HG02798 (cell line): ENCODE measurements at regions not wholly inside any gene's neighbourhood (a gene's known extent, or its start where the extent isn't known, plus 50 kb on each side); places are given as distances from the start of the nearest gene placed in this dataset.
A peak's percentile ranks its signal among the peaks of the same experiment; 100 is the strongest.
"Not testable (repeated sequence)": the region's sequence is repeated elsewhere in the genome, so short reads cannot be mapped to it uniquely, and the experiment has no call there.

ENCODE experiments used
- ATAC-seq: cut with Tn5 transposase; IDR thresholded peaks from one replicate; pipeline ENCODE4 v1.9.1; 2021; ENCODE audit warnings: mild to moderate bottlenecking; ENCODE audit not compliant: unreplicated experiment, poor library complexity

DNA sequence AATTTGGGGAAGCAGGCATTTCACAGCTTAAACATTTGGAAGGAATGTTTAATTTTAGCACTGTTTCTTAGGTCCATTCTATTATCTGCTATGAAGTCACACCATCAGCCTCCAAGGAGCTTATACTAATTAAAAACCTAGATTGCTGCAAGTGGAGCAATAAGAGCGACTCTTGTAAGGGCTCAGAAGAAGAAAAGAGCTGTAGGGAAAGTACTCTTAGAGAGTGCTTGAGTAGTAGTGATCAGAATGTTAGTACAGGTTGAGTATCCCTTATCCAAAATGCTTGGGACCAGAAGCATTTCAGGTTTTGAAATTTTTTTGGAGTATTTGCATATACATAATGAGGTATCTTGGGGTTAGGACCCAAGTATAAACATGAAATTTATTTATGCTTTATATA is 285.3 kb downstream of the UBE3D start:
- ATAC-seq = no peak

DNA sequence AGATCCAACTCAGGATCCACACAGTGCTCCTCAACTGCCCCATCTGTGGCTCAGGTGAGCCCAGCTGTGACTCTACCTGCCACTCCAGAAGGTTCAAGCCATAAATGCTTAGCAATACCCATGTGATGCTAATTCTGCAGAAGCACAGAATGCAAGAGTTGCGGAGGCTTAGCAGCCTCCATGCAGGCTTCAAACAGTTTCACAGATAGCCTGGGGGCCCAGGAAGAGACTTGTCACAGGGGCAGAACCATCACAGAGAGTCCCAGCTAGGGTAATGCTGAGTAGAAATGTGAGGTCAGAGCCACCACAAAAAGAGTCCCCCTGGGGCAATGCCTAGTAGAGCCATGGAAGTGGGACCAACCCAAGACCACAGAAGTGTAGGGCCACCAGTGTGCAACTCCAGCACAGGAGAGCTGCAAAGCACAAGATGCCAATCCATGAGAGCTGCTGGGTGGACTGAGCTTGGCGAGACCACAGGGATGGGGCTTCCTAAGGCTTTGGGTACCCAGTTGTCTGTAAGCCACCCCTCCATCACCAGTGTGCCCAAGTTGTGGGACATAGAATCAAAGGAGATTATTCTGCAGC is 283.9 kb downstream of the UBE3D start:
- ATAC-seq = no peak

DNA sequence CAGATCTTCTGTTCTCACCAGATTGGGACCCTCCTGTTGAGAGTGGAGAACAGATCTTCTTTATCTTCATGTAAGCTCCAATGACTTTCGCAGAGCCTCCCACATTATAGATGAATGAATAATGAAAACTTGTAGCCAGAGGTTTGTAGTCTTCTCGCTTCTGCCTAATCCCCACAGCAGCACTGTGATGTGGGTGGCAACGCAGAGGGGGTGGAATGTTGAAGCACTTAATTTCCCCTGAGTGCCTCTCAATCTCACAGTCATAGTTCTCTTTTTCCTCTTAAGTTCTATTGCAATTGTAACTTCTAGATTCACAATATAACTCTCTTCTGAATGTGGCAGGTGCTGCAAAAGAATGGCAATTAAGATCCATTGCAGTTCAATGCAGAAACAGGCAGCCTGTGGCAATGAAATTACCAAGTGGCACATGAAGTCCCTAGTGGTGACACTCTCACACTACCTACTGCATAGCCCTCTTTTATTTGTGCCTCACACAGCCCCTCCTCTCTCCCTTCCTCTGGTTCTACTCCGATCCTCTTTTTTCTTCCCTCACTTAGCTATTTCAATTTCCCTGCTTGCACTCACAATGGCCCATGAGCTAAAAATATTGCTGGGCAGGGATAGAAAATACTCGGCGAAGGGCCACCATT is 281.9 kb downstream of the UBE3D start:
- peak; percentile 58 for ATAC-seq

DNA sequence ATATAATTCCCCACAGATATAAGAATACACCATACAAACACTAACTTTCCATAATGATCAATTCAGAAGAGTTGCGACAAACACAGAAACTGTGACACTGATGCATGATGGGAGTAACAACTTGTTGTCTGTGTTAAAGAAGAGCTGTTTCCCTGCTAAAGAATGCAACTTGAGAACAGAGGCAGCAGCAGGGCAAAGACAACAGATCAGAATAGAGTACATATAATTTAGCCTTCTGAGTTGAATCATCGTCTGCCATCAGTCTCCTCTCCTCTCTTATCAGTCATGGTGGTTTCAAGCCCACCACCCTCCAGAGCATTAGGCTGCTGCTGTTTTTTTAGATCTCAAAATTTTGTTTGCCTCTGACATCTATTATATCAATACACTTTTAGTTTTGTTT is 280.4 kb downstream of the UBE3D start:
- ATAC-seq = no peak

DNA sequence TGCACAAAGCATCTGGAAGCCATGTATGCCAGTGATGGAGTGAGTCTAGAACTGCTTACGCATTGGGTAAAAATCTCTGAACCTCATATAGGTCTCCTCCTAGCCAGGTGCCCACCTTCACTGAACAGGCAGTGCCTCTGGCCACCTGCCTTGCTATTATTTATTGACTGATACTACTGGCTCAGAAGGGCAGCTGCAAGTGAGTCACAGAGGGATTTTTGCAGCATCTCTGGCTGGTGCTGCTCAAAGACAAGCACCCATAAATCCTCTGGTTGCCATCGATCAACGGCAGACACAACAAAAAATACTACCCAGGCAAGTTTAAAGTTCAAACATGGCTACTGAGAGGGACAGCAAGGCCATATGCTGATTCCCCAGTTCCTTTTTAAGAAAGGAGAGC is 279.4 kb downstream of the UBE3D start:
- ATAC-seq = no peak

DNA sequence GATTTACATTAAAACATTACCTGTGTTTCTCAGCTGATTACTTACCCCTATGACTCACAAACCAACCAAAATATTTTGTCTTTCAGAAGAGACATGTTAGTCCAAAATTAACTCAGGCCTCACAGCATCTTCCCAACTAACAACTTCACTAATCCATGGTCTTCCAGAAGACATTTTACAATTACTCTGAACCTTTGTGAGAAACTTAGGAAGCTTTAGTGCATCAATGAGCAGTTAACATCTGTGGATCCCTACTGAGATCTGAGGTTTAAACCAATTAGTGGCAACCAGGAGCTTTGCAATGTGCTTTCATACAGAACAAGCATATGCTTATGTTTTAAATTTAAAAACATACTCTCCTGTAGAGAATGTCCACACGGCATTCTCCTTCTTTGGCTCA is 269.7 kb downstream of the UBE3D start:
- no peak for ATAC-seq

DNA sequence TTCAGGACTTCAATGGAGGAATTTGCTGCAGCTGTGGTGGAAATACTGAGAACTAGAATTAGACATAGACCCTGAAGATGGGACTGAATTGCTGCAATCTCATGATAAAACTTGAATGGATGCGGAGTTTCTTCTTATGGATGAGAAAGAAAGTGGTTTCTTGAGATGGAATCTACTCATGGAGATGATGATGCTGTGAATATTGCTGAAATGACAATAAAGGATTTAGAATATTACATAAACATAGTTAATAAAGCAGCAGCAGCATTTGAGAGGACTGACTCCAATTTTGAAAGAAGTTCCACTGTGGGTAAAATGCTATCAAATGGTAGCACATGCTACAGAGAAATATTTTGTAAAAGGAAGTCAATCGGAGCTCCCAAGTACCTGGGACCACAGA is 264.6 kb downstream of the UBE3D start:
- ATAC-seq = no peak

DNA sequence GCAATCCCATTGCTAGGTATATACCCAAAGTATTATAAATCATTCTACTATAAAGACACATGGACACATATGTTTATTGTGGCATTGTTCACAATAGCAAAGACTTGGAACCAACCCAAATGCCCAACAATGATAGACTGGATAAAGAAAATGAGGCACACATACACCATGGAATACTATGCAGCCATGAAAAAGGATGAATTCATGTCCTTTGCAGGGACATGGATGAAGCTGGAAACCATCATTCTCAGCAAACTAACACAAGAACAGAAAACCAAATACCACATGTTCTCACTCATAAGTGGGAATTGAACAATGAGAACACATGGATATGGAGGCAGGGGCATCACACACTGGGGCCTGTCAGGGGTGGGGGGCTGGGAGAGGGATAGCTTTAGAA is 249.4 kb downstream of the UBE3D start:
- ATAC-seq = not testable (repeated sequence)

DNA sequence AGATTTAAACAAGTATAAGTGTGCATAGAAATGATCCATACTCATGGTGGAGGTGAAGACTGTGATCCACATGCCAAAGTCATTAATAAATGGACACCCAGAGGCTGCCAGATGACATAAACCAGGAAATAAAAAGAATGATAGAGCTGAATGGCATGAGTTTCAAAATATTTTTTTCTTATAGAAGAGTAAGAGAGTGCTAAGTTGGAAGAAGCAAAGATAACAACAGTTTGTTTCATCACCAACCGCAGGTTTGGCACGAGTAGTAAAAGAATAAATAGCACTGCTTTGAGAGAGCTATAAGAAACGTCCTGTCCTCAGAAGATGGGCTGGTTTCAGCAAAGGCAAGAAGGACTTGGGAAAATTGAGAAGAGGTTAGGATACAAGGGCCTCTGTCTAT is 246.9 kb downstream of the UBE3D start:
- no peak for ATAC-seq

DNA sequence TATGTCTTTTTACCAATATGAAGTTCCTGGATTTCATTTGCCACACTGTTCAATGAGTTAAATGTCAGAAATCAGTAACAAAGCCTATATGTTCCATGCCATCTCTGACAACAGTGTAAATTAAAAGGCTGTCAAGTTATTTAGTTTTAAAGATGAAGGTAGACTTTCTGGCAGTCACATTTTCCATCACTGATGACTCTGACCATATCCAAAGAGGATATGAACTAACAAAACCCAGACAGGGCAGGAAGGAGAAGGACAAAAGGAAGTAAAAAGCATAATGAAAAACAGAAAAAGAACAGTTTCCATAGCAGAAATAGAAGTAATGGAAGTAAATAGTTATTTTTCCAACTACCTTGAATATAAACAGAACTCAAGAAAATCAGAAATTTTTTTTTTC is 242.3 kb downstream of the UBE3D start:
- no peak for ATAC-seq

DNA sequence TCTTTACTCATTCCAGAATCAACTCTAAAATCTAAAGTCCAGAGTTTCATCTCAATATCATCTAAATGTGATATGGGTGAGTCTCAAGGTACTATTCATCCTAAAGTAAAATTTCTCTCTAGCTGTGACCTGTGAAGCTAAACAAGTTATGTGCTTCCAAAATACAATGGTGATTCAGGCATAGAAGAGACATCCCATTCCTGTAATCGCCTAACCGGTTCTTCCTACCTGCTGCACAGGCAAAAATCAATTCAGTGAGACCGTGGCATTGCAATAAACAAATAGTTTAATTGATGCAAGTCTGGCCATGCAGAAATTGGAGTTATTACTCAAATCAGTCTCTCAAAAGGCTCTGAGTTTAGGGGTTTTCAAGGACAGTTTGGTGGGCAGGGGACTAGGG is 232.8 kb downstream of the UBE3D start:
- no peak for ATAC-seq

DNA sequence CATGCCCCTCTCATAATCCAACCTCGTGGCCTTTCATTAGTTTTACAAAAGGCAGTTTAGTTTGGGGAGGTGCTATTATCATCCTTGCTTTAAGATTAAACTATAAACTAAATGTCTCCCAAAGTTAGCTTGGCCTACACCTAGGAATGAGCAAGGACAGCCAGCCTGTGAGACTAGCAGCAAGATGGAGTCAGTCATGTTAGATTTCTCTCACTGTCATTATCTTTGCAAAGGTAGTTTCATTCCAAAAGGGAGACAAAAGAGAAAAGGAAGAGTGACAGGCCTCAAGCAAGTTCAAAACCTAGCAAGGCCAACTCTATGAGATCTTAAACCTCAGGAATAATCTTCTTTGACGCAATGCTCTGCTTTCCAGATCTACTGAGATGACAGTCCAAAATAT is 232.2 kb downstream of the UBE3D start:
- no peak for ATAC-seq

DNA sequence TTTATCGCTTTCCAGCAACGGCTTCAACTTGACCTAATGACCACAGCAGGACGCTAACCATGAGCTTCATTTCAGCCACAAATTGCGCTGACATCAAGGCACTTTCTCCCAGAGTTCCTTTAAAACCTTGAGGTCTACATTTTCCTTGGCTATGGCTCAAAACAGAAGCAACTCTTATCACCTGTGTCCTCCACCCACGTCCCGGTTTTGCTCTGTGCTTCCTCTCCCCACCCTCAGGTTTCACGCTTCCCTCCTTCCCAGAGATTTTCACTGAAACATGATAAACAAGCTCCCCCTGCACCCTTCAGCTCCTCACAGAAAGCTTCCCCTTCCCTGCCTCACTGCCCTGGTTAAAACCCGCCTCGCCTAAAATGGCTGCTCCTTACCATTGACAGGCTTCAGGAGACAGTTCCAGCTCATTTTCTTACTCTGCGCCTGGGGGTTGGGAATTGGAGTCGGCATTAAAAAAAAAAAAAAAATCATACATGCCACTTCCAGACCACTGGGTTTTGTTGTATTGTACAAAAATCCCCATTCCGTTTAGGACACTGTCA is 229.5 kb downstream of the UBE3D start:
- no peak for ATAC-seq

DNA sequence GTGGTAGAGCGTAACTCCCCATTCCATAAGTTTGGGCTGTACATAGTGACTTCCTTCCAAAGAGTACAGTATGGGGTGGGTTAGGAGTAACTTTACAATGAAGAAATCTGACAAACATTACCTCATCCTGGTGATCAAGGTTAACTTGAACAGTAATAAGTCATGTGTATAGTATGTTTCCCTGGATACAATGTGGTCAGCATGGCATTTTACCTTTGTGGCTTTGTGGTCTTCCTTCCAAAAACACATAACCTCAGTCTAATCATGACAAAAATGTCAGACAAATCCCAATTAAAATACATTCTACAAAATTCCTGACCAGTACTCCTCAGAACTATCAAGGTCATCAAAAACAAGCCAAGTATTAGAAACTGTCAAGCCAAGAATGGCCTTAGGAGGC is 225.1 kb downstream of the UBE3D start:
- ATAC-seq = no peak

DNA sequence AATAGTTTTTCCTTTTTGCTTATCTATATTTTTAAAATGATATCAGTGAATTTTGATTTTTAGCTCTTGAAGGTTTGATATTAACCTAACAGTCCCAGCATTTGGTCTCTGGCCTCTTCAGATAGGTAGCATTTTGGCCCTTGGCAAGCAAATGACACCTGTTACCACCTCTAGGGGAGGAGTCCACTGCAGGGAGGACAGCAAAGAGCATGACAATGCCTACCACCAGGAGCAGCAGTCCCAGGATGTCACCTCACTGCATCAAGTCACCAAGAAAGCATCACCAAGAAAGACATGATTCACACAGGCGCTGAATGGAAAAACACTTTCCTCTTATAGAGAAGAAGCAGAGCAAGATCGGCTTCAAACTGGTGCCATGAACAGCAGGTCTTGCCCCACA is 224.3 kb downstream of the UBE3D start:
- ATAC-seq = no peak
